ENCODE measurements at regions not wholly inside any gene's neighbourhood (a gene's known extent, or its start where the extent isn't known, plus 50 kb on each side); places are given as distances from the start of the nearest gene placed in this dataset.

- ATAC-seq (ENCODE audit: low read depth), result no peak
- Histone ChIP-seq H4K20me1 (ENCODE audit: insufficient read depth, low read length) (peaks cover 4% of the 10 kb centered on the region; the same call in 1 of the 2 replicates), H3K18ac (ENCODE audit: low read depth, low read length) (no peak overlapping the region), H3K4ac (ENCODE audit: low read depth, low read length) (no peak overlapping the region), H3K56ac (ENCODE audit: extremely low read depth, insufficient read depth, low read length) (no peak overlapping the region), H2BK15ac (ENCODE audit: low read depth, low read length) (no peak overlapping the region), H3K4me2 (ENCODE audit: low read depth, low read length) (no peak overlapping the region), H2AK5ac (ENCODE audit: low read depth, low read length) (no peak overlapping the region), H2BK5ac (ENCODE audit: low read depth, low read length, poor library complexity, severe bottlenecking) (no peak overlapping the region), H3K27me3 (ENCODE audit: control insufficient read depth, insufficient read depth, low read length) (no peaks in the 10 kb centered on the region), H4K5ac (ENCODE audit: low read depth, low read length) (no peak overlapping the region), H2AFZ (replicated peaks; ENCODE audit: low read length, poor library complexity) (no peak overlapping the region), H3K36me3 (ENCODE audit: control insufficient read depth, insufficient read depth, low read length) (peaks cover 26% of the 10 kb centered on the region; the same call in 1 of the 2 replicates), H2BK20ac (ENCODE audit: low read depth, low read length) (no peak overlapping the region), H3K9me3 (ENCODE audit: control insufficient read depth, insufficient read depth, low read length) (no peaks in the 10 kb centered on the region), H3K79me1 (ENCODE audit: low read depth in 1 of 2, low read length in 2 of 2) (peaks cover 19 to 41% of the 10 kb centered on the region in 2 experiments), H3K14ac (replicated peaks; ENCODE audit: low read depth, low read length) (no peak overlapping the region), H3K9ac (ENCODE audit: low read depth, low read length) (no peak overlapping the region), H3K27ac (ENCODE audit: insufficient read depth, low read length) (no peak overlapping the region), H3K4me3 (ENCODE audit: insufficient read depth, low read depth, low read length) (no peak overlapping the region), H3K23ac (ENCODE audit: low read depth, low read length) (no peak overlapping the region), H4K91ac (ENCODE audit: insufficient read depth, low read depth, low read length) (no peak overlapping the region), H3K4me1 (ENCODE audit: control insufficient read depth, insufficient read depth, low read length) (peaks cover 15% of the 10 kb centered on the region), H3K9me1 (ENCODE audit: insufficient read depth, low read length) (peaks cover 19% of the 10 kb centered on the region), H2AK9ac (replicated peaks; ENCODE audit: low read depth, low read length, poor library complexity) (no peak overlapping the region), H4K8ac (ENCODE audit: low read depth in 2 of 2, low read length in 2 of 2) (no peak overlapping the region), H2BK120ac (ENCODE audit: low read depth, low read length) (no peak overlapping the region)
- in situ Hi-C loops (cut with MboI; ENCODE audit: low sequenced_read_pairs), result no loop called here
- intact Hi-C loops (cut with micrococcal nuclease), result no loop called here
- WGBS, 2 experiments (ENCODE audit: extremely low coverage in 2 of 2, insufficient read length in 1 of 2), result 78% methylated on average over 2 of the region's 8 CpGs; no CpG with 5 or more reads in 1 of the 2 experiments
- dilution Hi-C loops (cut with HindIII; ENCODE audit: low sequenced_read_pairs, unreplicated experiment), result no loop called here
- CTCF ChIA-PET, result no interaction called here
- POLR2A ChIA-PET (ENCODE audit: unreplicated experiment), result no interaction called here
- DNase-seq, result no peak
- TF ChIP-seq RAD21 (IDR thresholded peaks at IDR 0.05; ENCODE audit: low read length), result no peak
- TF ChIP-seq CHD1 (IDR thresholded peaks at IDR 0.05; ENCODE audit: low read depth, low read length), result no peak
- no peak for TF ChIP-seq NFE2L2 (IDR thresholded peaks at IDR 0.05; ENCODE audit: low read depth, low read length)
- TF ChIP-seq, protein P1, sequence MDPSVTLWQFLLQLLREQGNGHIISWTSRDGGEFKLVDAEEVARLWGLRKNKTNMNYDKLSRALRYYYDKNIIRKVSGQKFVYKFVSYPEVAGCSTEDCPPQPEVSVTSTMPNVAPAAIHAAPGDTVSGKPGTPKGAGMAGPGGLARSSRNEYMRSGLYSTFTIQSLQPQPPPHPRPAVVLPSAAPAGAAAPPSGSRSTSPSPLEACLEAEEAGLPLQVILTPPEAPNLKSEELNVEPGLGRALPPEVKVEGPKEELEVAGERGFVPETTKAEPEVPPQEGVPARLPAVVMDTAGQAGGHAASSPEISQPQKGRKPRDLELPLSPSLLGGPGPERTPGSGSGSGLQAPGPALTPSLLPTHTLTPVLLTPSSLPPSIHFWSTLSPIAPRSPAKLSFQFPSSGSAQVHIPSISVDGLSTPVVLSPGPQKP (IDR thresholded peaks at IDR 0.05; ENCODE audit: borderline replicate concordance, low read depth, low read length), result no peak
- TF ChIP-seq, protein P2, sequence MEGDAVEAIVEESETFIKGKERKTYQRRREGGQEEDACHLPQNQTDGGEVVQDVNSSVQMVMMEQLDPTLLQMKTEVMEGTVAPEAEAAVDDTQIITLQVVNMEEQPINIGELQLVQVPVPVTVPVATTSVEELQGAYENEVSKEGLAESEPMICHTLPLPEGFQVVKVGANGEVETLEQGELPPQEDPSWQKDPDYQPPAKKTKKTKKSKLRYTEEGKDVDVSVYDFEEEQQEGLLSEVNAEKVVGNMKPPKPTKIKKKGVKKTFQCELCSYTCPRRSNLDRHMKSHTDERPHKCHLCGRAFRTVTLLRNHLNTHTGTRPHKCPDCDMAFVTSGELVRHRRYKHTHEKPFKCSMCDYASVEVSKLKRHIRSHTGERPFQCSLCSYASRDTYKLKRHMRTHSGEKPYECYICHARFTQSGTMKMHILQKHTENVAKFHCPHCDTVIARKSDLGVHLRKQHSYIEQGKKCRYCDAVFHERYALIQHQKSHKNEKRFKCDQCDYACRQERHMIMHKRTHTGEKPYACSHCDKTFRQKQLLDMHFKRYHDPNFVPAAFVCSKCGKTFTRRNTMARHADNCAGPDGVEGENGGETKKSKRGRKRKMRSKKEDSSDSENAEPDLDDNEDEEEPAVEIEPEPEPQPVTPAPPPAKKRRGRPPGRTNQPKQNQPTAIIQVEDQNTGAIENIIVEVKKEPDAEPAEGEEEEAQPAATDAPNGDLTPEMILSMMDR (conservative IDR thresholded peaks at IDR 0.05; ENCODE audit: low read depth, low read length), result no peak
- TF ChIP-seq CEBPB (IDR thresholded peaks at IDR 0.05; ENCODE audit: low read depth, low read length), result no peak
- TF ChIP-seq USF2 (IDR thresholded peaks at IDR 0.05; ENCODE audit: low read depth, low read length), result no peak
- no peak for TF ChIP-seq FOS (IDR thresholded peaks at IDR 0.05; ENCODE audit: low read depth, low read length)
- TF ChIP-seq BHLHE40 (IDR thresholded peaks at IDR 0.05; ENCODE audit: low read depth, low read length), result no peak
- TF ChIP-seq RFX5 (IDR thresholded peaks at IDR 0.05; ENCODE audit: low read depth, low read length), result no peak
- TF ChIP-seq RCOR1 (IDR thresholded peaks at IDR 0.05; ENCODE audit: insufficient replicate concordance, low read length), result no peak
- TF ChIP-seq POLR2A (IDR thresholded peaks at IDR 0.05; ENCODE audit: low read depth, low read length), result no peak
- TF ChIP-seq MXI1 (IDR thresholded peaks at IDR 0.05; ENCODE audit: borderline replicate concordance, low read depth, low read length), result no peak
- TF ChIP-seq MAFK (IDR thresholded peaks at IDR 0.05; ENCODE audit: low read depth, low read length), result no peak
- TF ChIP-seq MAZ (IDR thresholded peaks at IDR 0.05; ENCODE audit: borderline replicate concordance, low read depth, low read length), result no peak
- no peak for TF ChIP-seq SMC3 (IDR thresholded peaks at IDR 0.05; ENCODE audit: low read depth, low read length)
- BruUV-seq (replicated peaks), result no TSS peak
Observed at GRCh38 chr12:124438437-124439056, 128.9 kb downstream of the NCOR2 start.

Measured in IMR-90 (cell line).